Suprapubic skin (tissue), 3 donors: ENCODE measurements at regions not wholly inside any gene's neighbourhood (a gene's known extent, or its start where the extent isn't known, plus 50 kb on each side); places are given as distances from the start of the nearest gene placed in this dataset.
"Not testable (repeated sequence)": the region's sequence is repeated elsewhere in the genome, so short reads cannot be mapped to it uniquely, and the experiment has no call there.

ENCODE experiments used
- POLR2A ChIP-seq, 2 donors: fragments of 450-650 bp; IDR thresholded peaks; one replicate each; pipeline ENCODE4 v1.6.1; 2017; ENCODE audit warnings: antibody characterized with exemption in 2 of 2, mild to moderate bottlenecking in 2 of 2, moderate library complexity in 2 of 2
- TF ChIP-seq, protein P1 (sequence below), 2 donors: fragments of 200-600 bp in 1 of 2; fragments of 450-650 bp in 1 of 2; sonication (generic) in 1 of 2; IDR thresholded peaks; one replicate each; pipeline ENCODE4 v1.5.1; 2016 to 2019; ENCODE audit warnings: antibody characterized with exemption in 2 of 2, mild to moderate bottlenecking in 1 of 2, moderate library complexity in 1 of 2

DNA sequence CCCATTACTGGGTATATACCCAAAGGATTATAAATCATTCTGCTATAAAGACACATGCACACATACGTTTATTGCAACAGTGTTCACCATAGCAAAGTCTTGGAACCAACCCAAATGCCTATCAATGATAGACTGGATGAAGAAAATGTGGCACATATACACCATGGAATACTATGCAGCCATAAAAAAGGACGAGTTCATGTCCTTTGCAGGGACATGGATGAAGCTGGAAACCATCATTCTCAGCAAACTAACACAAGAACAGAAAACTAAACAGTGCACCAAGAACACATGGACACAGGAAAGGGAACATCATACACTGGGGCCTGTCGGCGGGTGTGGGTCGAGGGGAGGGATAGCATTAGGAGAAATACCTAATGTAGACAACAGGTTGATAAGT lies 65.5 kb upstream of the TEAD1 start:
- TF ChIP-seq, protein P1, sequence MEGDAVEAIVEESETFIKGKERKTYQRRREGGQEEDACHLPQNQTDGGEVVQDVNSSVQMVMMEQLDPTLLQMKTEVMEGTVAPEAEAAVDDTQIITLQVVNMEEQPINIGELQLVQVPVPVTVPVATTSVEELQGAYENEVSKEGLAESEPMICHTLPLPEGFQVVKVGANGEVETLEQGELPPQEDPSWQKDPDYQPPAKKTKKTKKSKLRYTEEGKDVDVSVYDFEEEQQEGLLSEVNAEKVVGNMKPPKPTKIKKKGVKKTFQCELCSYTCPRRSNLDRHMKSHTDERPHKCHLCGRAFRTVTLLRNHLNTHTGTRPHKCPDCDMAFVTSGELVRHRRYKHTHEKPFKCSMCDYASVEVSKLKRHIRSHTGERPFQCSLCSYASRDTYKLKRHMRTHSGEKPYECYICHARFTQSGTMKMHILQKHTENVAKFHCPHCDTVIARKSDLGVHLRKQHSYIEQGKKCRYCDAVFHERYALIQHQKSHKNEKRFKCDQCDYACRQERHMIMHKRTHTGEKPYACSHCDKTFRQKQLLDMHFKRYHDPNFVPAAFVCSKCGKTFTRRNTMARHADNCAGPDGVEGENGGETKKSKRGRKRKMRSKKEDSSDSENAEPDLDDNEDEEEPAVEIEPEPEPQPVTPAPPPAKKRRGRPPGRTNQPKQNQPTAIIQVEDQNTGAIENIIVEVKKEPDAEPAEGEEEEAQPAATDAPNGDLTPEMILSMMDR (IDR thresholded peaks at IDR 0.05): not testable (repeated sequence)
- not testable (repeated sequence) for TF ChIP-seq POLR2A (IDR thresholded peaks at IDR 0.05)
